ENCODE measurements at regions not wholly inside any gene's neighbourhood (a gene's known extent, or its start where the extent isn't known, plus 50 kb on each side); places are given as distances from the start of the nearest gene placed in this dataset.

DNA sequence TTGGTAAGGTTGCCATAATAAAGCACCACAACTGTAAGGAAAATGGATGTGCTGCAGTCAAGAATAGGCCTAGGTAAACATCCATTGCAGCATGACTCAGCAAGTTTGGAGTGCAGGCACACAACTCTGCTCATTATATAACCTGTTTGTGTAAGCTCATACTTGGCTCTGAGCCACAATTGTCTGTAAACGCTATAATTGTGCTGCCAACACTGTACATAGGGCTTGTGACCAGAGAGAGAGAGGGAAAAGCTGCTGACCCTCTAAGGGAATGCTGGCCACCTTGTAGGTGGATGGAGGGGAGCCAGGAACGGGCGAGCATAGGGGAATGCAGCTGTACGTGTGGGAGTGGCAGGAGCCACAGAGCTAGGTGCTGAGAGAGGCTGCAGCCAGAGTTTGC lies 2186.5 kb upstream of the ACO1 start:
- Histone ChIP-seq H3K36me3 (no peaks in the 10 kb centered on the region), H3K27me3 (no peaks in the 10 kb centered on the region), H3K4me3 (no peak overlapping the region), H3K27ac (no peak overlapping the region), H3K4me1 (no peaks in the 10 kb centered on the region), H3K9me3 (no peaks in the 10 kb centered on the region)
- ATAC-seq (peak; percentile 70), DNase-seq (no peak)
- TF ChIP-seq, protein P1, sequence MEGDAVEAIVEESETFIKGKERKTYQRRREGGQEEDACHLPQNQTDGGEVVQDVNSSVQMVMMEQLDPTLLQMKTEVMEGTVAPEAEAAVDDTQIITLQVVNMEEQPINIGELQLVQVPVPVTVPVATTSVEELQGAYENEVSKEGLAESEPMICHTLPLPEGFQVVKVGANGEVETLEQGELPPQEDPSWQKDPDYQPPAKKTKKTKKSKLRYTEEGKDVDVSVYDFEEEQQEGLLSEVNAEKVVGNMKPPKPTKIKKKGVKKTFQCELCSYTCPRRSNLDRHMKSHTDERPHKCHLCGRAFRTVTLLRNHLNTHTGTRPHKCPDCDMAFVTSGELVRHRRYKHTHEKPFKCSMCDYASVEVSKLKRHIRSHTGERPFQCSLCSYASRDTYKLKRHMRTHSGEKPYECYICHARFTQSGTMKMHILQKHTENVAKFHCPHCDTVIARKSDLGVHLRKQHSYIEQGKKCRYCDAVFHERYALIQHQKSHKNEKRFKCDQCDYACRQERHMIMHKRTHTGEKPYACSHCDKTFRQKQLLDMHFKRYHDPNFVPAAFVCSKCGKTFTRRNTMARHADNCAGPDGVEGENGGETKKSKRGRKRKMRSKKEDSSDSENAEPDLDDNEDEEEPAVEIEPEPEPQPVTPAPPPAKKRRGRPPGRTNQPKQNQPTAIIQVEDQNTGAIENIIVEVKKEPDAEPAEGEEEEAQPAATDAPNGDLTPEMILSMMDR (IDR thresholded peaks at IDR 0.05) = no peak
- intact Hi-C loops (cut with DNase I) = no loop called here

DNA sequence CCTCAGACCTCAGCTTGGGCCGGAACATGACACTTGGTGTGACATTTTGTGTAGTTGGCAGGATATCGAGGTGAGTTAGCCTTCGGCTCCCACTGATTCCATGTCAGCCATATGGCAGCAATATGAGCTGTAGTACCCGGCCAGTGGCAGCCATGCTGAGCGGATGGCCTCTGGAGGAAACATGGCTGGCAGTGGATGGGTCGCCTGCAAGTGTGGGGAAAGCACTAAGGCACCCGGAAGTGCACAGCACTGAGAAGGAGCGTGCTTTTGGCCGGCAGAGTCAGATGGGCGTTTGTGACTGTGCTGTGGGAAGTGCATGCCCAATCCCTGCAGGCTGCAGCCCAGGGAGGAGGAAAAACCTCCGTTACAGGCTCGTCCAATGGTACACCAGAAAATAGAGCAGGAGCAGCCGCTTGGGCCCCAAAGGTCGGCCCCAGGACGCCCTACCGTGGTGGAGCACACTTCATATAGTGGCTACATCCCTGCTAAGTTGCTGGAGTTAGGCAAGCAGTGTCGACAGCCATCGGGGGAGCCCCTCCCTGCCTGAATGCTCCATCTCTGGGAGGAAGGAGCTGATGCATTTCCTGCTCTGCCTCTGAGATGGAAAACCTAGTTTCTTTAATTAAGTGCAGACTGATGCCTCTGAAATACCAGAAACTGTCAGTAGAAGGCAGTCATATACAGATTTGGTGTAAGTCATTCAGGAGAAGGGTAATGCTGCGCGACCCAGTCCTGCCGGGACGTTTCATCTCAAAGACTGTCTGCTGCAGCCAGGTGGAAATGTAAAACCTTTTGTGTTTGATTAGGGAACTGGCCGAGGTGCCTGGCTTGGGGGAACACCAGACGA lies 2185.8 kb upstream of the ACO1 start:
- Histone ChIP-seq H3K27ac (no peak overlapping the region), H3K4me1 (no peaks in the 10 kb centered on the region), H3K4me3 (no peak overlapping the region), H3K27me3 (no peaks in the 10 kb centered on the region), H3K9me3 (no peaks in the 10 kb centered on the region), H3K36me3 (no peaks in the 10 kb centered on the region)
- ATAC-seq (peak; percentile 10), DNase-seq (no peak)
- intact Hi-C loops (cut with DNase I) = no loop called here
- TF ChIP-seq, protein P1 (IDR thresholded peaks at IDR 0.05) = no peak

DNA sequence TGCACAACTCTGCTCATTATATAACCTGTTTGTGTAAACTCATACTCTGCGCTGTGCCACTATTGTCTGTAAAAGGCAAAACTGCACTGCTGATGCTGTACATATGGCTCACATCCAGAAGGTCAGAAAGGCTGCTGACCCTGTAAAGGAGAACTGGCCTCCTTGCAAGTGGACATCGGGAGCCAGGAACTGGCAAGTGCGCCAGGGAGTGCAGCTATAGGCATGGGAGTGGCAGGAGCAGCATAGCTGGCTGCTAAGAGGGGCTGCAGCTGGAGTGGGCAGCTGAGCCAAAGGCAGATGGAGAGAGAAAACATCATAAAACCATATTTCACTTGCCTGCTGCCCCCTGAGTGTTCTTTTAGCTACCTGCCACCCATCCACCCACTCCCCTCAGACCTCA lies 2183.4 kb upstream of the ACO1 start:
- H3K36me3 ChIP-seq = no peaks in the 10 kb centered on the region
- intact Hi-C loops (cut with DNase I) = no loop called here
- H3K27me3 ChIP-seq = no peaks in the 10 kb centered on the region
- H3K9me3 ChIP-seq = no peaks in the 10 kb centered on the region
- H3K4me3 ChIP-seq = no peak overlapping the region
- no peaks in the 10 kb centered on the region for H3K4me1 ChIP-seq
- no peak overlapping the region for H3K27ac ChIP-seq
- DNase-seq (no peak), ATAC-seq (no peak)
- TF ChIP-seq, protein P1 (IDR thresholded peaks at IDR 0.05) = no peak

DNA sequence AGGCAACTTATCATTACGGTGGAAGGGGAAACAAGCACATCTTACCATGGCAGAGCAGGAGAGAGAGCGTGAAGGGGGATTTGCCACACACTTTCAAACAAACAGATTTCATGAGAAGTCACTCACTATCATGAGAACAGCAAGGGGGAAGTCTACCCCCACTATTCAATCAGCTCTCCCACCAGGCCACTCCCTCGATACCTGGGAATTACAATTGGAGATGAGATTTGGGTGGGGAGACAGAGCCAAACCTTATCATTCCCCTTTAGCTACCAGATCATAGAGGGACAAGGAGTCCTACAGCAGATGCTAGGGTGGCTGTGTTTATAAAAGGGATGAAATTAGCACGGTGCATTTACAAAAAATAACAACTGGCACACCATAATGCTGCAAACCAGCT lies 2149.4 kb upstream of the ACO1 start:
- intact Hi-C loops (cut with DNase I) = no loop called here
- H3K36me3 ChIP-seq = no peaks in the 10 kb centered on the region

DNA sequence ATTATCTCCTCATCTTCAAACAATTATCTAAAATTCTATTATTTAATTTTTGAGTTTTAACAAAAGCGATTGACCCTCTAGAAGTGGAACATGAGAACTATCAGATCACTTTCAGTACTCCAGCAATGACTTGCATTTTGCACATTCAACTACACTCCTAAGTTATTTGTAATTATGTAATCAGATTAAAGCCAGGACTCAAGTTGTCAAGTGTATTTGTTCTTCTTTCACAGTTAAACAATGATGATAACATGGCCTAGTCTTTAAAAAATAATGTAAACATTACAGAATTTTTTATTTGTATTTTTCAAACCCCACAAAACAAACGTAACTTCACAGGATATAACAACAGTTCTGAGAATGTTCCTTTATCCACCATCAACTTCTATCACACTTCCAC lies 2148.9 kb upstream of the ACO1 start:
- Histone ChIP-seq H3K4me1 (no peaks in the 10 kb centered on the region), H3K9me3 (no peaks in the 10 kb centered on the region), H3K4me3 (no peak overlapping the region), H3K27ac (no peak overlapping the region), H3K36me3 (no peaks in the 10 kb centered on the region), H3K27me3 (no peaks in the 10 kb centered on the region)
- DNase-seq = no peak
- intact Hi-C loops (cut with DNase I) = no loop called here
- peak; percentile 35 for ATAC-seq
- TF ChIP-seq, protein P1 (IDR thresholded peaks at IDR 0.05) = no peak

More for the DNA sequence above, 2149.4 kb upstream of the ACO1 start:
- DNase-seq (no peak), ATAC-seq (no peak)
- no peaks in the 10 kb centered on the region for H3K4me1 ChIP-seq
- H3K27ac ChIP-seq = no peak overlapping the region
- H3K9me3 ChIP-seq = no peaks in the 10 kb centered on the region
- no peaks in the 10 kb centered on the region for H3K27me3 ChIP-seq
- H3K4me3 ChIP-seq = no peak overlapping the region
- TF ChIP-seq, protein P1 (IDR thresholded peaks at IDR 0.05) = no peak
